ENCODE measurements at regions not wholly inside any gene's neighbourhood (a gene's known extent, or its start where the extent isn't known, plus 50 kb on each side); places are given as distances from the start of the nearest gene placed in this dataset.

DNA sequence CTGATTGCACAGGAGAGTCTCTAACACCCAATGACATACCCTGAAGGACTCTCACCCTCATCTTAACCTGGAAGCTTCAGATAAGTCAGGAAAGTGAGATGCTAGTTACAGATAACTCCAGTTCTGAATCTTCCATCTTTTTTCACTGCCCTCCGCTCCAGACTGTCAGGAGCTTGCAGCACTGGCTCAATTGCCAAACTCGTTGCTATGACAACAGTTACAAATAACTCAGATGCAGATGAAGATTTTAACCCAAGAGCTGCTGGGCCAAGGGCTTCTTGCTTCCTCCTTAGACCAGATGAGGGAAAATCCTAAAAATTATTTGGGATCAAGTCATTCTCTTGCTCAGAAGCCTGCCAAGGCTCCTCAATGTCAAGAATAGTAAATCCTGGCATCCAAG, 109.1 kb upstream of the HUWE1 start:
- H2BK5ac ChIP-seq (ENCODE audit: low read depth, low read length) = no peak overlapping the region
- no peaks in the 10 kb centered on the region for H3K23me2 ChIP-seq (ENCODE audit: low read depth, low read length)
- no peak overlapping the region for H4K5ac ChIP-seq (ENCODE audit: insufficient read length, low read depth, low read length)
- H3K79me1 ChIP-seq (ENCODE audit: low read depth, low read length) = no peaks in the 10 kb centered on the region
- 0% methylated on average over 1 of the region's 2 CpGs; no CpG with 5 or more reads in 1 of the 2 experiments for WGBS, 2 experiments (ENCODE audit: extremely low coverage in 1 of 2, insufficient coverage in 1 of 2, insufficient read length in 1 of 2, insufficient replicate concordance in 2 of 2, low coverage in 1 of 2, low lambda C conversion rate in 2 of 2, missing lambda C conversion rate in 1 of 2)
- H2AK5ac ChIP-seq (ENCODE audit: low read depth, low read length) = no peak overlapping the region
- FAIRE-seq = peak; percentile 74
- no peaks in the 10 kb centered on the region for H3K27me3 ChIP-seq (replicated peaks in 1 of 4; ENCODE audit: control insufficient read depth in 3 of 4, extremely low read depth in 1 of 4, insufficient read depth in 3 of 4, low read length in 3 of 4)
- DNase-seq (ENCODE audit: low read depth in 1 of 2, low spot score in 2 of 2) = no peak
- H3K9me3 ChIP-seq (ENCODE audit: insufficient read depth in 2 of 2, low read depth in 1 of 2, low read length in 1 of 2) = no peaks in the 10 kb centered on the region
- H2BK15ac ChIP-seq (ENCODE audit: low read length) = no peak overlapping the region
- H3K27ac ChIP-seq (ENCODE audit: low read depth, low read length) = no peak overlapping the region
- CTCF ChIA-PET (ENCODE audit: partially characterized antibody) = no interaction called here
- H2BK120ac ChIP-seq (replicated peaks; ENCODE audit: low read depth, low read length) = no peak overlapping the region
- H3K4me2 ChIP-seq (ENCODE audit: insufficient read depth in 1 of 2, low read depth in 2 of 2, low read length in 2 of 2) = no peak overlapping the region; a peak in 1 of 4 replicates
- H3K4me3 ChIP-seq (ENCODE audit: extremely low read depth in 1 of 4, insufficient read depth in 2 of 4, low read depth in 3 of 4, low read length in 4 of 4) = no peak overlapping the region
- H4K8ac ChIP-seq (ENCODE audit: extremely low read depth, insufficient read depth, low read length) = no peak overlapping the region
- H3K14ac ChIP-seq (ENCODE audit: insufficient read length) = no peak overlapping the region
- H3K36me3 ChIP-seq (ENCODE audit: control insufficient read depth in 2 of 4, insufficient read depth in 4 of 4, low read length in 3 of 4) = no peaks in the 10 kb centered on the region
- H3K56ac ChIP-seq (replicated peaks; ENCODE audit: insufficient read length, low read depth, low read length) = no peak overlapping the region
- H2AFZ ChIP-seq (ENCODE audit: low read length) = no peak overlapping the region
- POLR2A ChIA-PET (ENCODE audit: partially characterized antibody) = interaction anchor here (1.2 kb wide), 1 partner anchor 108 kb away, joined by 3 read pairs; the partner anchor contains the start of gene HUWE1
- H3K79me2 ChIP-seq (ENCODE audit: control insufficient read depth in 1 of 2, insufficient read depth in 2 of 2, low read length in 2 of 2) = no peaks in the 10 kb centered on the region
- no peak overlapping the region for H3K18ac ChIP-seq (ENCODE audit: extremely low read depth, low read length)
- H2BK20ac ChIP-seq (ENCODE audit: low read length) = no peak overlapping the region
- no peaks in the 10 kb centered on the region for H4K20me1 ChIP-seq (replicated peaks in 1 of 2; ENCODE audit: control insufficient read depth in 1 of 2, insufficient read depth in 2 of 2, low read length in 2 of 2)
- H2BK12ac ChIP-seq (ENCODE audit: low read depth, low read length) = no peak overlapping the region
- no peak overlapping the region for H3K23ac ChIP-seq (ENCODE audit: insufficient read length)
- no peak overlapping the region for H3K9ac ChIP-seq (replicated peaks in 1 of 4; ENCODE audit: extremely low read depth in 1 of 4, low read depth in 3 of 4, low read length in 3 of 4)
- no peak overlapping the region for H3K4ac ChIP-seq (replicated peaks; ENCODE audit: insufficient read length, low read depth, low read length)
- no peaks in the 10 kb centered on the region; a peak in 1 of 7 replicates for H3K4me1 ChIP-seq (replicated peaks in 1 of 4; ENCODE audit: control insufficient read depth in 3 of 4, insufficient read depth in 4 of 4, low read length in 3 of 4)
- no peak overlapping the region for H4K91ac ChIP-seq (replicated peaks; ENCODE audit: insufficient read length, low read length)
- TF ChIP-seq, protein P1, sequence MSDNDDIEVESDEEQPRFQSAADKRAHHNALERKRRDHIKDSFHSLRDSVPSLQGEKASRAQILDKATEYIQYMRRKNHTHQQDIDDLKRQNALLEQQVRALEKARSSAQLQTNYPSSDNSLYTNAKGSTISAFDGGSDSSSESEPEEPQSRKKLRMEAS (IDR thresholded peaks at IDR 0.05) = no peak
- TF ChIP-seq POLR2AphosphoS5 (IDR thresholded peaks at IDR 0.05; ENCODE audit: low read depth, low read length) = no peak
- no peak for TF ChIP-seq CTBP2 (IDR thresholded peaks at IDR 0.05; ENCODE audit: borderline replicate concordance, insufficient read depth, insufficient read length, low read length)
- TF ChIP-seq BRCA1 (IDR thresholded peaks at IDR 0.05; ENCODE audit: low read depth, low read length) = no peak
- TF ChIP-seq JUN (IDR thresholded peaks at IDR 0.05; ENCODE audit: low read depth, low read length) = no peak
- no peak for TF ChIP-seq CBX5 (IDR thresholded peaks at IDR 0.05; ENCODE audit: low read depth, low read length)
- TF ChIP-seq PHF8 (conservative IDR thresholded peaks at IDR 0.05; ENCODE audit: low read depth, low read length) = no peak
- no peak for TF ChIP-seq RAD21 (IDR thresholded peaks at IDR 0.05 in 1 of 2, conservative IDR thresholded peaks at IDR 0.05 in 1 of 2; ENCODE audit: low read depth in 2 of 2, low read length in 2 of 2)
- no peak for TF ChIP-seq ZNF274 (IDR thresholded peaks at IDR 0.05; ENCODE audit: borderline replicate concordance, extremely low read depth, low read length)
- no peak for TF ChIP-seq SIRT6 (IDR thresholded peaks at IDR 0.05; ENCODE audit: low read length)
- TF ChIP-seq, protein P2, sequence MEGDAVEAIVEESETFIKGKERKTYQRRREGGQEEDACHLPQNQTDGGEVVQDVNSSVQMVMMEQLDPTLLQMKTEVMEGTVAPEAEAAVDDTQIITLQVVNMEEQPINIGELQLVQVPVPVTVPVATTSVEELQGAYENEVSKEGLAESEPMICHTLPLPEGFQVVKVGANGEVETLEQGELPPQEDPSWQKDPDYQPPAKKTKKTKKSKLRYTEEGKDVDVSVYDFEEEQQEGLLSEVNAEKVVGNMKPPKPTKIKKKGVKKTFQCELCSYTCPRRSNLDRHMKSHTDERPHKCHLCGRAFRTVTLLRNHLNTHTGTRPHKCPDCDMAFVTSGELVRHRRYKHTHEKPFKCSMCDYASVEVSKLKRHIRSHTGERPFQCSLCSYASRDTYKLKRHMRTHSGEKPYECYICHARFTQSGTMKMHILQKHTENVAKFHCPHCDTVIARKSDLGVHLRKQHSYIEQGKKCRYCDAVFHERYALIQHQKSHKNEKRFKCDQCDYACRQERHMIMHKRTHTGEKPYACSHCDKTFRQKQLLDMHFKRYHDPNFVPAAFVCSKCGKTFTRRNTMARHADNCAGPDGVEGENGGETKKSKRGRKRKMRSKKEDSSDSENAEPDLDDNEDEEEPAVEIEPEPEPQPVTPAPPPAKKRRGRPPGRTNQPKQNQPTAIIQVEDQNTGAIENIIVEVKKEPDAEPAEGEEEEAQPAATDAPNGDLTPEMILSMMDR (IDR thresholded peaks at IDR 0.05; ENCODE audit: control extremely low read depth in 1 of 3, insufficient read depth in 1 of 3, low read depth in 1 of 3, low read length in 3 of 3) = no peak

All from H1 (cell line).